NCI-H1048 (cell line): ENCODE measurements at regions not wholly inside any gene's neighbourhood (a gene's known extent, or its start where the extent isn't known, plus 50 kb on each side); places are given as distances from the start of the nearest gene placed in this dataset.
"Not testable (repeated sequence)": the region's sequence is repeated elsewhere in the genome, so short reads cannot be mapped to it uniquely, and the experiment has no call there.

Experiments used
- DNase-seq: peaks from one replicate; lab custom pipeline; 2025; lab: John Stamatoyannopoulos, UW

DNA sequence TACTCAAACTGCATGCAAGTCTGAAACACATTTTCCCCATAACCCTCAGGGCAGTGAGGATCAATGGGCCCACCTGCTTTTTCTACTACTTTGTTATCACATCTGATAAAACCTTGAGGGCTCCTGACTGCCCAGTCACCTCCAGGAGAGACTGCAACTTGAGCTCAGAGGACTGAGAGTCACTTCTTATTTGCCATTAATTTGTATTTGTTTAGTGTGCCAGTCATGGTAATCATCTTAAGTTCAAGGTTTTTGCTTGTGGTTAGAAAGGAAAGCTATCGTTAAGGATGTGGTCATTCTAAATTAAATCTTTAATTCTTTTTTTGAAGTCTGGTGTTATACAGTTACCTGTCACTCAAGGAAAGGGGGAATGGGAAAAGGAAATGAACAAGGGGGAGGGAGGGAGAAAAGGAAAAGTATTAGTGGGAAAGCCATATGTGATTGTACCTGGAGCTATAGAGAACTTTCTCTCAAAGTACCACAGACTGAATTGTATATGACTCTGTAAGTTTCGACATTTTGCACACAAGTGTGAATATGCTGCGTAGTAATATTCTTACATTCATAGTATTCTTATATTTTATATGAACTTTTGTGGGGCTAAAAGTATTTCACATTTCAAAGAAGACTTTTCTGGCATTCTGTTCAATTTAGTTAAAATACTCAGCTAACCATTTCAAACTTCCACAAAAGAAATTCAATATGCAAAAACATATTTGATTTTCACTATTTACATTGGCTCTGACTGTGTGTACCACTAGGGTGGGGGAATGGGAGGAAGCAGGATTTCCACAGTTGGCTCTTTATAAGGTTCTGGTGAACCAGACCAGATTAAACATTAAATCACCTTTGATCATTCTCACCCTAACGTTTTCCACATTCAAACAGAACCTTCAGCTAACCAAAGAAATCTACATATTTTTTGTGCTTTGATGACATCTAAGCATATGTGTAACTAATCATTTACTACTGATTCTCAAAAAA lies 166.5 kb upstream of the ATP11B start:
- DNase-seq = no peak

DNA sequence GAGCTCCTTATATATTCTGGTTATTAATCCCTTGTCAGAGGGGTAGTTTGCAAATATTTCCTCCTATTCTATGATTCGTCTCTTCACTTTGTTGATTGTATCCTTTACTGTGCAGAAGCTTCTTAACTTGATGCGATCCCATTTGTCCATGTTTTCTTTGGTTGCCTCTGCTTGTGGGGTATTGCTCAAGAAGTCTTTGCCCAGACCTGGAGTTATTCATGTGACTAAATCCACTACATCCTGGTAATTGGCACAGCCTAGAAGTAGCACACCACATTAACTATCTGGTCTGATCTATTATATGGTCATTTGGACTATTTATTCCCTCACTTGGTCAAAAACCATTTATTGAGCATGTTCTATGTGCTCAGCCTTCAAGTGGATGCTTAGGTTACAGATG lies 164.8 kb upstream of the ATP11B start:
- no peak for DNase-seq

DNA sequence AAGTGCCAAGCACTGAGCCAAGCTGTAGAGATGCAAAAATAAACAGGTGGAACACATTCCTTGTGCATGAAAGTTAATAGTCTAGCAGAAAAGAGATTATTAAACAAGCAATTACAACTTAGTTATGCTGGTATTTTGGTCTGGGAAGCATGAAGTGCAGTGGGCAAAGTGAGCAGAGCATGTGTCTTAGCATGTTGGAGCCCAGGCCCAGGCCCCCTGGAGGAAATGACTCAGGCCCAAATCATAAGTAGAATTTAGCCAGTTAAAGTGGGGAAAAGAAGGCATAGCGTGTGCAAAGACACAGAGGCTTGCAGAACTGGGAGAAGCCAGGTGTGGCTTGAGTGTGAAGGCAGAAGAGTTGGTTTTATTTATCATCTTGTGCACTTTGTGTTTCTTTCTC lies 163.8 kb upstream of the ATP11B start:
- DNase-seq = no peak

DNA sequence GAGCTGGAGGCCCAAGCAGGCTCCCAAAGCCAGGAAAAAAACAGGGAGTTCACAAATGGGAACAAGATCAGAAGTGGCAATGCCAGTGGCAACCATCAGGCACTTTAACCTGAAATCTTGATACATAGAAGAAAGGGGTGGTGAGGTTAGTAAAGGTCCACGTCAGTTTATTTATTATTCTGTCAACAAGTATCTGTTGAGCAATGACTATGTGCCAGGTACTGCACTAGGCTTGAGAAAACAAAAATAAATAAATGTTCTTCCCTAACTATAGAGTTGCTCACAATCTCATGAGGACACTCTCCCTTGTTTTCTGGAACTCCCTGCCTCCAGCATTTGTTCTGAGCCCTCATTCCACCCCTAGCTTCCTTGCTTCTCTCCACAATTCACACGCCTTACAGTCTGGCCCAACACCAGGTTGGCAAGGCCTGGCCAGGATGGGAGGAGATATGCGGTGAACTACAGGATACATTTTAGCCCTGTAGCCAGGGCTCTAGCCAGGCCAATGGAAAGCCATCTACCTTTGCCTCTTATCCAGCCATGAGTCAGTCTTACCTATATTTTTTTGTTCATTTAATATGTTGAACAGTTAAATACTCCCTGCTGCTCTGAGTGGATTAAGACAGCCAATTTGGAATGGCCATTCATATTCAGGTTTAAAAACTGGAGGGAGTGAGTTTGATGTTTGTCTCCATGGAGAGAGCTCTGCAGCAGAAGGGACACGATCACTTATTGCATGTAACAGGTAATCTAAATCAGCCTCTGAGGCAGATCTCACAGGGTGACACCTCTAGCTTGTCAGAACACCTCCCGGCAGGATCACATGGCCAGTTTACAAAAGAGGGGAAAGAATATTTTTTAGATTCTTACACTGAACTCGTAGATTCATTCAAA lies 161.9 kb upstream of the ATP11B start:
- DNase-seq = no peak

DNA sequence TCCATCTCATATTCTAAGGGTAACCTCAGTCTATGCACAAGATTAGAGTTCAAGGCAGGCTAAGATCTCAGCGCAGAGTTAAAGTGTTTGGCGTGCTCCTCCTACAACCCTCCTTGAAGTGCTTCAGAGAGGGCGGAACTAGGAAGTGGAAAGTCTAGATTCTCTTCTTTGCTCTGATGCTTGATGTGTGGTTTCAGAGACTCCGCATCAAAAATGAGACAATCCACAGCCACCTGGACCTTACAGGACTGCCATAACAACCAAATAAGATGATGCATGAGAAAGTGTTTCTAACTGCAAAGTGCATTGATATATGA lies 161.3 kb upstream of the ATP11B start:
- DNase-seq = no peak

DNA sequence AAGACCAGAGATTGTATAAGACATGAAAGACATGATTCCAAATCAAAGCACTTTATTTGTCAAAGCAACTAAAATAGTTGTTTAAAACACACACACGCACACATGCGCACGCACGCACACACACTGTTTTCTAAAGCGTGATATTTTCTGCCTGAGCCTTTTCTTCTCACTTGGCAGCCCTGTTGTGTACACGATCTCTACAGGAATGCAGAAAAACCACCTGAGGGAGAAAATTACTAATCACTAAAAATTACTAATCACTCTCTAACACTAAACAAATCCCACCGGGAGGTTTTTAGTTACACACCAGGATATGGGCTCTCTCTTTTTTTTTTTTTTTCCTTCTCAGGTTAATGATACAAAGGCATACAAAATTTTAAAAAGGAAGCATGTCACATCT lies 160.1 kb upstream of the ATP11B start:
- no peak for DNase-seq

DNA sequence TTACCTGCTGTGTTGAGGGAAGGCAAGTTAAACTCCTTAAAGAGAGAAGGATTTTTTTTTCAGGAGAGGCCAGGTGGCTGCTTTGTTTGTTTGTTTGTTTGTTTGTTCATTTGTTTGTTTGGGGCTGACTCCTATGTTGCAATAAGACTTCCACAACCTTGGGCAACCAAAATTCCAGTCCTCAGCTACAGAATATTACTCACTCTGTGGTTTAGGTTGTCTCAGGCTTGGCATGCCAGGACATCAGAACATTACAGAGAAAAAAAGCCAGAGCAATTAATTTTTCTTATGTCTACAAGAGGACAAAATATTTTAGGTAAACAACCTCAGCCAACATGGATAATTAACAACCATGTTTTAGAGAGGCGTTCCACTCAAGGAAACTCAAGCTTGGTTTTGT lies 156.7 kb upstream of the ATP11B start:
- DNase-seq = no peak

DNA sequence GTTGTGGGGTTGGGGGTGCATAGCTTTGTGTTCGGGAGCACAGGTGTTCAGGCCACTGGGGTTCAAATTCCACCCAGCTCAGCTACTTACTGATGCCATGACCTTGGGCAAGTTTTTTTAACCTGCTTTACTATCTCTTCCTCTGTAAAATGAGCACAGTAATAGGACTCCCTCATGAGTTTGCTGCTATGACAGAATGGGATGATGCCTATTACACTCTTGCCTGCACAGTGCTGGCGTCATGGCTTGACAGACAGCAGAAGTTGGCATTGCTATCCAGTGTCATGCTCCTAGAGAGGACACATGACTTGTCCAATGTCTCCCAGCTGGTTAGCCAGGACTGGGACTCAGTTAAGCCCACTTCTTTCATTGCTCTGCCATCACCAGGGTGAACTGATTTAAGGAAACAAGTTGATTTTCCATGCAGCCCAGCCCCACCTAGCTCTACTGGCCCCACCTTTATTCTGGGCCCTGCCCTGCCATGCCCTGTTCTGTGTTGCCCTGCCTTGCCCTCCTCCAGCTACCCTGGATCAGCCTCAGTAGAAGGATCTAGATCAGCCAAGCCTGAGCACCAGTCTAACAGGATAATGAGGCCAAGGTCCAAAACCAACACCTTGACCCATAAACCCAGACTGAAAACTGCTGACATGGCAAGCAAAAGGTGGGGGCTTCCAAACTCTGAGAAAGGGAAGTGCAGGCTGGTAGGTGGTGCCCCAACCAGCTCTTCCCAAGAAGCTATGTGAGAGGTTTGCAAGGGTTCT lies 155.8 kb upstream of the ATP11B start:
- no peak for DNase-seq

DNA sequence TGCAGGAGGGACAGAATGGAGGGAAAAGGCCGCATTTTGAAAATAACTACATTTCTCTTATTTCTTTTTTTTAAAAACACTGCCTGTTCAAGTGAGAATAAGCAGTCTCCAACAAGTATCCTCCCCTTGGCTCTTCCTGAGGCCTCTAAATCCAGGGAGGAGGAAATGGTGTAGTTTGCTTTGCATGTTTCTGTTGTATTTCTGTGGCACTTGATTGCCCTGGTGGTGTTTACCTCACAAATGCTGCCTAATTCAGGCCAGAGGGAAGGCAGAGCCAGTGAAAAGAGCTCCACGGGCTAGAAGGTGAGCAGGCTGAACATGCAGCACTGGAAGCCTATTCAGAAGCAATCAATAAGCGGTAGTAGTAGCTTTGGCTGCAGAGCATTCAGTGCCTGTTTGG lies 149.3 kb upstream of the ATP11B start:
- no peak for DNase-seq

DNA sequence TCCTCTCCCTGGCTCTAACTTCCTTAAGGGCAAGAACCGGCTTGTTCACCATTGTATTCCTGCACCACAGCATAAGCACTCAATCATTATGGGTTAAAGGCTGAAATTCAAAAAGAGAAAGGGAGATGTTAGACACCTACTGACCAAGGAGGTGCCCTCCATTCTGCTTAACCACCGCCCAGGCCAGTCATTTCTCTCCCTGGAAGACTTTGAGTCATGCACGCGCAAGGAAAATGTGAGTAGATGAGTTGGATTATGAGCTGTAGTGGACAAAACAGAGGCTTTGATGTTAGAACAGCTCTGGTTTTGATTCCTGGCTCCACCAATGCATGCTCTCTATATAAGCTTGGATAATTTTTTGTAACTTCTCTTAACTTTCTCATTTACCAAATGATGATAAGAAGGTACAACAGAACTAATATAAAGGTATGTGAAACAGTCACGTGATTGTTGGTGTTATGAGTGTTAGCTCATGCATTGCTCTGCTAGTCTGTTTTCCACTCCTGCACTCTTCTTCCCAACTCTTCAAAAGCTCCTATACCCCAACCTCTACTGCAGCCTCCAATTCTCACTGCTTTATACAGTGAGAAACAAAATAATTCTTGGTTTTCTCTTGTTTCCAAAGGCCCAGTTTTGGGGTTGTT lies 148.4 kb upstream of the ATP11B start:
- no peak for DNase-seq

DNA sequence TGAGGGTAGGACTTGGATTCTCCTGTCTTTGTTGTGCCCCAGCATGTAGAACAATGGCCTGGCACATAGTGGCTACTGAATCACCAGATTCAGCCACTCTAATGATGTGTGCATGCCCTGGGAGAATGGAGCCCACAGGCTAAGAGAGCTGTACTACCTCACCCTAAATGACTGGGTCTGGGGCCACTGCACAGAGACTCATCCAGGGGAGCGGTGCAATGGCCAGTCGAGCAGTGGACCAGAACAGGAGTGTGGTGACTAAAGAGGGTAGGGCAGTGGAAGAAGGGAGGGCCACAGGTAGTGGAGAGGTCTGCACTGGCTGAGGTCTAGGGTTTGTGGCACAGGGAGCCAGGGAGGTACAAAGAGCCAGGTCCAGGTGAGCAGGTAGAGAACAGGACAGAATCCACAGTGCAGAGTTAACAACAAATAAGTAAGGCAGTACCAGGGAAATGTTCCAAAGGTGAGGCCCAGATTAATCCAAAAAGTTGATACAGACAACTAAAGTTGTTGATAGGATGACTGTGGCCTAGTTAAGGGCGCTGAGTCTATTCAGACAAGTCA lies 142.7 kb upstream of the ATP11B start:
- no peak for DNase-seq

DNA sequence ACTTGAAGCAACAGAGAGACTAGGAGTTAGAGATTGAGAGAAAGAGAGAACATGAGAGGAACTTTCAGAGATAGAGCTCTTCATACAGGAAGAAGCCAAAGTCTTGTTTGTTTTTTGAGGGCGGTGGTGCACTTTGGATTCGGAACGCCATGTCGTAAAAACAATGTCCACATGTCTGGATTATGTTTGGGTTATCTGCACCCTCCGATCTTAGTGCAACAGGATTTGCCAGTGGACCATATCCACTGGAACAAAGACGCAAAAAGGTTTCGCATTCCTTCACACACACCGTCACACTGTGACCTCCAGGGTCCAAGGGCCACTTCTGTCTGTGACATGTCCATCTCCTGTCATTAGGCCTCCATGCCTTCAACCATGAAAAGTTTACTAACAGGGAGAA lies 141.8 kb upstream of the ATP11B start:
- DNase-seq = no peak

DNA sequence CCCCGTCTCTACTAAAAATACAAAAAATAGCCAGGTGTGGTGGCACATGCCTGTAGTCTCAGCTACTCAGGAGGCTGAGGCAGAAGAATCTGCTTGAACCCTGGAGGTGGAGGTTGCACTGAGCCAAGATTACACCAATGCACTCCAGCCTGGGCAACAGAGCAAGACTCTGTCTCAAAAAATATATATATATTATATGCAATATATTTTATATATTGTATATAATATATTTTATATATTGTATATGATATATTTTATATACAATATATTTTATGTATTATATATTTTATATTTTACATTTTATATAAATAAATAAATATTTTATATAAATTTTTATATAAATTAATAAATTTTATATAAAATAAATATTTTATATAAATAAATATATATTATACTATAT lies 140.2 kb upstream of the ATP11B start:
- not testable (repeated sequence) for DNase-seq

DNA sequence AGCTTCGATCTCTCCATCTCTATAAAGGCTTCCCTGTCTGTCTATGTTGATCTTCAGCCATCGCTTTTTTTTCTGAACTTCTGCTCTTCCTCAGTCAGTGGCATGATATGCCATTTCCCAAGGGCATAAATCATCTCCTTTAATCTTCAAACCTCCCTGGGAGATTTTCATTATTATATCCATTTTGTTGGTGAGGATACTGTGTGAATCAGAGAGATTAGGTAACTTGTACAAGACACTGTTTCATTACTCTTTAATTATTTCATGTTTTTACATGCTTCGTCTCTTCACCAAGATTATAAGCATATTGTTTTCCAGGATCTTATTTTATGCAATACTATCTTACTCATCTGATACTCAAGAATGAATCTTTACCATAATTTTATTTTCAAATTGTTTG lies 124.8 kb upstream of the ATP11B start:
- DNase-seq = no peak

DNA sequence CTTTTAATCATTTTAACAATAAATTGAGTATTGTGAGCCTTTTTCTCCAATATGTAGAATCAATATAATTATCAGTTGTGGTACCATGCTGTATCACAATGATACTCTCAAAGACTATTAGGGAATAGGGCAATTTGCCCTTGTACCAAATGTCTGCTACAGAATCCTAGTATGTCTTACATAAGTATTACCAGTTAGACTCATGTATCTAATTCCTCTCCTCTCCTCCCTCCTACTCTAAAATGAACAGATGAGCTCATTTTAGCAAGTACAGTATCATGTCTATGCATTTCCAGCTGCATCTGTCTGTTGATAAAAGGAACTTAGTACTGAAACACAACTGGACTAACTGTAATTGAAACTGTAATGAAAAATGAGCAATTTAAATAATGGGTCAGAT lies 124.3 kb upstream of the ATP11B start:
- DNase-seq = no peak

DNA sequence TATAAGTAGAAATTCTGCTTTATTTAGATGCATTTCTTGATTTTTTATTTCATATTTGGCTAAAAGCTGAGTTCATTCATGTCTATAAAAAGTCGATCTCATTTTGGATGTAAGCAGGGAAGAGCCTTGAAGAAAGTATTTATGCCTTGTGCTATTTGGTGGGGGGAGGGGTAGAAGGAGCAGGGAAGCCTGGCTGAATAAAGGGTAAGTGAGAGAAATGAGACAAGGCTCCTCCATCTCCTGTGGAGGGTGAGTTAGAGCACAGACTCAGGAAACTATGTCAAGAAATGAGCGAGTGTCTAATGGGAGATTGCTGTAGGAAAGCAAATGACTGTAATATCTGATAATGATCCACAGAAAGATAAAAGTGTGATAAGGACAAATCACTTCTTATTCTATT lies 121.8 kb upstream of the ATP11B start:
- no peak for DNase-seq

DNA sequence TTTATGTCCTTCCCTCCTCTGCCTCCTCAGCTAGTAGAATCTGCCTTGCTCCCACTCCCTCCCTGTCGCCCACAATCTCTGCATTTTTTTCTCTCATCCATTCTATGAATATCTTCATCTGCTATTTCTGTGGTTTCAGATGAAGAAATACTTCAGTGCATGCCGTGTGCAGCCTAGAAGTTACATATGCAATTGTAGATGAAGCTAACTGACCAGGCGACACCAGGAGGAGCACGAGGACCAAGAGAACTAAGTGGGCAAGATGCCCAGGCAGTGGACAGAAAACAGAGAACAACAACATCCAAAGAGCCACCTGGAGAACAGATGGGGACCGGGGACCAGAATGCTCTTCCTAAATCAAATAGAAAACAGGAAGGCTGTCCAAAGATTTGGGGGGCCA lies 121.4 kb upstream of the ATP11B start:
- no peak for DNase-seq

DNA sequence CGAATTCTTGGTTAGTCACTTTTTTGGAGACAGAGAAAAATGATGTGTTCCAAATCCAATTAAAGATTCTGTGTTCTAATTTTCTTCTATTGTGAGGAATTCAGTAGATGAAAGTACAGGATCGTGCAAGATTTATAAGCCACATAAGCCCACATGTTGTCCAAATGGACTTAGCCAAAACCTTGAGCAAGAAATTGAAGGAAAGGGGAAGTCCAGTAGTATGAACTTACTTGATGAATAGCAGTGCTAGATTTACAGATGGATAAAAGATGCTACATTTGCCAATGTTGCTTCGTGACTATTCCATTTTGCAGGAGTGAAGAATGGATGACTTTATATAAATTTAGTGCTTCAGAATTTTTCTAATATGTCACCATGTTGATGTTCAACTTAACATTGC lies 120.0 kb upstream of the ATP11B start:
- DNase-seq = no peak

DNA sequence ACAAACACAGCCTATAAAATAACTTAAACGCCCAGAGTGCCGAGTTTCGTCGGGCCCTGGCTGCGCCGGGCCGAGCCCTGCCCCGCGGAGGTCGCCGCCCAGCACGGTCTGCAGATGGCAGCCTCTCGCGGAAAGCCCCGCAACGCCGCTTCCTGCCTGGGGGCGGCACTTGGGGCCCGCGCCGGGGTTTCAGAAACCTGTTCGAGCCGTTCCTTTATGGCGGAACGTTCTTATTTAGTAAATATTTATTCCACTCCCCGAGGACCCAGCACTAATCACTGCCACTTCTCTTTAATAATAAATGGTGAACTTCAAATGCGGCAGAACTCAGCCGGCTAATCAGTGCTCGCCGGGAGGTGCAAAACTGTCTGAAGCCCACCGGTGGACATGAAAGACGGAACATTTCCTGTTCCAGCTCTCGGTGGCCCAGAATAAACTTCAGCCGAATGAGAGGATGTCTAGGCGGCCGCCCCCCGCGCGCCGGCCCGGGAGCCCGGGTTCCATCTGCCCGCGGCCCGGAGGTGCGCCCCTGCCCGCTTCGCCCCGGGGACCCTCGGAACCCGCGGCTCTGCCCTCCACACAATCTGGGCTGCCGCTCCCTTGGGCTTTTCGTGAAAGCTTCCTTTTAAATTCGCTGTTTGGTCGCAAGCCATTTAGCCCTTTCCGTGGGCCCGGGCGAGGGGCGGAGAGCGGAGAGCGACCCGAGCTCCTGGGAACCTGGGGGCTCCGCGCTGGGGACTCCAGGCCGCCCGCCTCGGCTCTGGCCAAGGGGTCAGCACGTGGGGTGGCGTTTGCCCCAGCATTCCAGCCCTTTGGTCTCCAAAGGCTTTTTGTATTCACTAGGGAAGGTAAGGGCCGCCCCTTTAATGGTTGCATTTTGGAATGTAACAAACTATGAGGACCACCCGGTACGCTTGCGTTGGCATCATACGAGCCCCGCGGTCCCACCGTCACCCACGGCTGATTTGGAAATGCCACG lies 110.8 kb upstream of the ATP11B start:
- no peak for DNase-seq

DNA sequence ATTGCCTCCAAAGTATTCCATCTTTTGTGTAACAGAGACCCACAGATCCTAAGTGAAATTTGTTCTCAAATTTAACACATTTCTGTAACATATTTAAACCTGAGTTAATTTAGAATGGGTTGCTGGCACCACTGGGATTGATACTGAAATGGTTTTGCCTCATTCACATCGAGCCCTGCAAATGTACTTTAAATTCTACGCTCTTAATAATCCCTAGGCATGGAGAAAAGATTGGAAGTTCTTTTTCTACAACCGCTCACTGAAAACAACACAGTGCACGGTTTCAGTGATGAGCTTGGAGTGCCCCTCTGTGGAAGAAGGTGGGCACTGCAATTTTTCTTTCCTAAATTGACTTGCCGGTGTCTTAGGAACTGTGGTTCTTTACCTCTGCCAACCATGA lies 109.9 kb upstream of the ATP11B start:
- DNase-seq = peak; percentile 38
